ENCODE measurements at regions not wholly inside any gene's neighbourhood (a gene's known extent, or its start where the extent isn't known, plus 50 kb on each side); places are given as distances from the start of the nearest gene placed in this dataset.

GRCh38 chr14:97866664-97867063, 1069.5 kb downstream of the VRK1 start:
- DNase-seq (ENCODE audit: low read depth), result no peak

GRCh38 chr14:97873291-97873690, 1076.1 kb downstream of the VRK1 start:
- no peak for DNase-seq (ENCODE audit: low read depth)

DNA sequence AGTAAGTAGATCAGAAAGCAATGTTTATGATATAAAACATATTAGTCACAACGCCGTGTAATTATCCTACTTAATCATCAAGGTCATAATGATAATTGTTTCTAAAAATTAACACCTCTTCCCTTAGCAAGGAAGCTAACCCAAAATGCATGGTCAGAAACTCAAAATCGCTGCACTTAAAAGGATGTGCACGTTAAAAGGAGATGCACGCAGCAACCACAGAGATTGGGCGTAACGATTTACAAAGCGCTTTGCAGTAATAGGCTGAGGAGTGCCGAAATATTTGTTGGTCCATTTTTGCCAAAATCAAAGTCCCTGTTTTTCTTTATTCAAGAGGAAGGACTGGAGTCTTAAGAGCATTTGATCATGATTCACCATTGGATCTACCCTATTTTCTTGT, 1077.2 kb downstream of the VRK1 start:
- DNase-seq (ENCODE audit: low read depth), result no peak

DNA sequence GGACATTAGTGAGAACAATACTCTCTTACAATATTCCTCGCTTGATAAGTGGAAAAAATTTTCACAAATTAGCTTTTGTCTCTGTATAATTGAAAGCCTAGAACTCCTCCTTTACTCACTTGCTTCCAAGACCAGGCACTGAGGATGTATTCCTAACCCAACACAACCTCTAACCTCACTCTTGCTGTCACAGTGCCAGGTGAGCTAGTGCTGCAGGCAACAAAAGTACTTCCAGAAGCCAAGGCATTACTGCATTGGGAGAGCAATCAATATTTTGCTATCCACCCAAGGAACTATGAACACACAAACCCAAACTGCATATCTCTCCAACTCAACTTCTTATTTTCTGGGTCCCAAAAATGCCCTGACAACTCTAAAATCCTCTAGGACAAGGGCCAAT, 1081.0 kb downstream of the VRK1 start:
- DNase-seq (ENCODE audit: low read depth), result no peak

DNA sequence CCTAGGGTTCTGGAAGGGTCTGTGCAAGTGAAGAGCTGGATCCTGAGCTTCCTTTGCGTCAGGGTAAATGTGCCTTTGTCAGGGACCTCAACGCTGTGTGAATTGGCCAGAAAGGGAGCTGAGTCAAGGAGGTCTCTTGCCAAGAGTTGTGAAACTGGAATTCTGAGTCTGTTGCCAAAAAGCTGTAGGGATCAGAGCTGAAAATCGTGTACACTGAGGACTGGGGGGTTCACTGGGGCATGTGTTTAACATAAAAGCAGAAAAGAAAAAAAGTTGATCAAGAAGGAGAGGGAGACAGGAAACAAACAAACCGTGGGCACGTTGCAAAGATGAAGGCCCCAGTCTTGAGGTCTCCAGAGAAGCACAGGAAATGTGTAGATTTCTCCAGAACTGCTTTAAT, 1081.5 kb downstream of the VRK1 start:
- DNase-seq (ENCODE audit: low read depth), result no peak

DNA sequence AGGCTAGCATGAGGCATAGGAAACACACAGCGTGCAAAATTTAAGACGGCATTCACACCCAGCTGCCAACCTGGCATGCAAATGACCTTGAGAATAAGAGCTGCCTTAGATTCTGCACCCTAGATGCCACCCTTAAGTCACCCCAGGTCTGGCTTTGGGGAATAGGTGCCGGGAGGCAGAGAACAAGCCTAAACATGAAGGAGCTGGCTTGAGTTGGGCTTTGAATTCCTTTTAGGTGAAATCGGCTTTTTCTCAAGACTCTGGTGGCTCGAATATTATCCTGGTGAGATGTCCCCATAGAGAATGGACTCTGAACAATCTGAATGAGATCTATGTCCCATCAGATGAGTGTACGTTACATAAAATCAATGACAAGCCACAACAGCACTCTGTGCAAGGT, 1090.5 kb downstream of the VRK1 start:
- DNase-seq (ENCODE audit: low read depth), result no peak

- no peak for DNase-seq (ENCODE audit: low read depth)
Measured at GRCh38 chr14:97888331-97888730, 1091.1 kb downstream of the VRK1 start.

GRCh38 chr14:97891515-97891914, 1094.3 kb downstream of the VRK1 start:
- DNase-seq (ENCODE audit: low read depth), result no peak

- DNase-seq (ENCODE audit: low read depth), result no peak
Measured at GRCh38 chr14:97894552-97894951, 1097.4 kb downstream of the VRK1 start.

- DNase-seq (ENCODE audit: low read depth), result no peak
Measured at GRCh38 chr14:97900196-97900854, 1103.1 kb downstream of the VRK1 start.

DNA sequence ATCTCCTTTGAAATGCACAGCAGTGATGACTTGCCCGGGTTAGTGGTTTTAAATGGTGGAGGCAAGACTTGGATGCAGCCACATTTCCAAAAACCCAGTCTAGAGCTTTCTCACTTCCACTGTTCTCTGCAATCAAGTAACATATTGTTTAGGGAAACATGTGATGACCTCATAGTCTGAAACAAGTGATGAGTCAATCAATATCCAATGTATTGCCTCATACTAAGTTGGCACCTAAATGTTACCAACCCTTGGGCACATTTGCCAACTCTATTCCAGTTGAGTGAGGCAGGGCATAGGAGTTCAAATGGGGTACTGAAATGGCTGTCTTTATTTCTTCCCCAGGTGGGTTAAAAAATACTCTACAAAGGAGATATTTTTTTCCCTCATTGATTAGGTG, 1105.4 kb downstream of the VRK1 start:
- DNase-seq (ENCODE audit: low read depth), result no peak

DNA sequence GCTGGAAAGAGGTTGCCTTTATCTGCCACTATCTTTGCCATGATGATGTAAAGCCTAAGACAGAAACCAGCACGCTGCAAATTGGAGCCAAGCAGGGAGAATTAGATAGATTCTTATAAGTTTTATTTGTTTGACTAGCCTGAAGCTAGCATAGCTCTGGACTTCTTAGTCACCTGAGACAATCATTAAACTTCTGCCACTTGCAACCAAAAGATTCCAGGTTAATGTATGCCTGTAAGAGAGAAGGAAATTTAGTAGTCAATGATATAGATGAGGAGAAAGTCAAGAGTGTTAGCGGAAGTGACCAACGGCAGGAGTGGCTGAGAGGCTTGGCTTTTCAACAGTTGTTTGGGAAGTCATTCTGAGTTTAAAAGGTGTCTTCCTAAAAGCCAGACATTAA, 1106.6 kb downstream of the VRK1 start:
- DNase-seq (ENCODE audit: low read depth), result no peak

GRCh38 chr14:97912217-97912616, 1115.0 kb downstream of the VRK1 start:
- DNase-seq (ENCODE audit: low read depth), result no peak

DNA sequence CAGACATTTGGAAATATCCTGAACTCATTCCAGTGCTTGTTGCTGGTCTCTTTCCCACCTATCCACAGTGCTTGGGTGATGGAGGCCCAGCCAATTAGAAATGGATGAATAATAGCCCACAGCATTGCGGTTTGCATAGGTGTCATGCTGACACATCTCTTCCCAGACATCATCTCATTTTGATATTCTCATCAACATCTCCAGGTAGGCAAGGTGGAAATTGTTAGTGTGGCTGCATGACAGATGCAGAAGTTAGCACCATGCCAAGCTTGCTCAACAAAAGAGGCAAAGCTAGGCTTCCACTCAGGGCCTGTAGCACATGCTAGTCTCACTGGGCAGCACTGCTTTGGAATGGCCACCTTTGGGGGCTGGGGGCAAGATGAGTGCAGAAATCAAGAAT, 1118.9 kb downstream of the VRK1 start:
- DNase-seq (ENCODE audit: low read depth), result no peak

GRCh38 chr14:97916669-97917568, 1119.7 kb downstream of the VRK1 start:
- DNase-seq (ENCODE audit: low read depth), result no peak

- DNase-seq (ENCODE audit: low read depth), result no peak
Measured at GRCh38 chr14:97920201-97920600, 1123.0 kb downstream of the VRK1 start.

DNA sequence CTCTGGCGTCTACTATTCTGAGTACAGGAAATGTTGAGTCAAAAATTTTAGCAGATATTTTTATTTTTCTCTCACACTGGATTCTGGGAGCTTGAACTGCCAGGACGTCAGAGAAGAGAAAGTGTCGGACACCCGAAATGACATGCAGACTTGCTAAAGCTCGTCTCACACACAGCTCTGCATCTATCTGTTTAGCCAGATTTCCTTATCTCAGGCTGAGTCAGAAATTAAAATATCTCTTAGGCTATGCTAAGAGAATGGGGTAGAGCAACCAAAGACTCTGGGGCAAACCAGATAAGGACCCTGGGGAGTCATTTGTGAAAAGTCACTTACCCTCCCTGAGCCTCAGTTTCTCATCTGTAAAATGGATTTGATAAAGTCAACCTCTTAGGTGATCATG, 1124.1 kb downstream of the VRK1 start:
- no peak for DNase-seq (ENCODE audit: low read depth)

DNA sequence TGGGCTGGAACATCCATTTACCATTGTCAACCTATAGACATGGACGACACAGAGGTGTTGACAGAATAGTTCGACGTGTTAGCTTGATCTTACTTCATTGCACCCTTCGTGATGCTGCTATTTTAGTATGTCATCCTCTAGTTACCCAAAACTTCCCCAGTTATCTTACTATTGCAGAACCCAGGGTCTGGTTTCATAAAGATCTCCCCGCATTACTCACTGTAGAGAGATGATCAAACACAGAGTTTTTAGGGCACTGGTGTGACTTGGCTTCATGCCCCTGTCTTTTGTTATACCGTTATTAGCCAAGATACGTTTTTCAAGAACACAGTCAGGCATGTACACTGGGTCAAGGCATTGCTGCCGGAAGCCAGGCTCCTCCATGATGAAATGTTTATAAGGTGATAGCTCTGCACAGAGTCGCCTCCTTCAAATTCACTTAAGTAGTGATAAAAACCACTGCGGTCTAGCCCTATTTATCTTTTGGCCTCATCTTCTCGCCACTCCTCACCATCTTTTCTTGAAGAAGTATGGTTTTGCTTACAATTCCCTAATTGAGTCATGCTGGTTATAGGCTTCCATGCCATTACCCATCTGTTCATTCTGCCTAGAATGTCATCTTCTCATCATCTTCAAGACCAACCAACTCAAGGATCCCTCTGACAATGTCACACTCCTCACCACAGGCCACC, 1127.9 kb downstream of the VRK1 start:
- DNase-seq (ENCODE audit: low read depth), result no peak

DNA sequence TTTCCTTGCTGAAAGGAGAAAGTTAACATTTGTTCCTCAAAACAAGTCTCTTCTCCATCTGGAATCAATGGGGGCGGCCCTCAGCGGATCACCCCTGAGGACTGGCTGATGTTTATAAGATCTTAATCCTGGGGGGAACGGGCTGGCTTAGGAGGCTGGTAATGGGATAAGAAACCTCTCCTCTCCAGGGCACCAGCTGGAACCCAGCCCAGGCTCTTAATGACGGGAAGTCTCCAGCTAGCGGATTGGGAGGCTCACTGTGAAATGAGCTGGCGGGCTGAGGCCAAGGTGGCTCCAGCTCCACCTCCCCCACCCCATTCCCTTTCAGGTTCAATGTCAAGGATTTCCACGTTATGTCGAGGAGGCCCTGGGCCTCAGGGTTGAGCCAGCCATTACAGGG, 1133.0 kb downstream of the VRK1 start:
- DNase-seq (ENCODE audit: low read depth), result no peak

GRCh38 chr14:97931273-97931672, 1134.1 kb downstream of the VRK1 start:
- DNase-seq (ENCODE audit: low read depth), result no peak

- DNase-seq (ENCODE audit: low read depth), result no peak
Measured at GRCh38 chr14:97942921-97943320, 1145.7 kb downstream of the VRK1 start.

GRCh38 chr14:97943619-97944018, 1146.4 kb downstream of the VRK1 start:
- DNase-seq (ENCODE audit: low read depth), result no peak

DNA sequence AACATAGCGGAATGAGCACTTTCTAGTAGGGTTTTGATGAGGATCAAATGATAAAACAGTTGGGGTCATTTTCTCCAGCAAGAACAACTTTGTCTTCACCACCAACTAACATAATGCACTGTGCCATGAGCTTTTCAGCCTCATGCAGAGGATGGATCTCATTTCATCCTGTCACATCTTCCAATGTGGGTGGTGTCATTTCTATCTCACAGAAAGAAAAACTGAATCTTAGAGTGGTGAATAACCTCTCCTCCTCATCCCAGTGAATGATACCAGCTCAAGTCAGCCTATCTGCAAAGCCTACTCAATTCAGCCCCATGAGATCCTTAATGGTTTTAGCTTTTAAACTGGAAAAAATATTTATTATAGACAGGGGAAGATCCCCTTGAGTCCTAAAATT, 1147.2 kb downstream of the VRK1 start:
- DNase-seq (ENCODE audit: low read depth), result no peak

Data from GM04503 (cell line).